HT-29 (cell line): ENCODE measurements at regions not wholly inside any gene's neighbourhood (a gene's known extent, or its start where the extent isn't known, plus 50 kb on each side); places are given as distances from the start of the nearest gene placed in this dataset.

Experiments
- DNase-seq: peaks from one replicate; pipeline ENCODE4 v3.0.0-alpha.2; 2015; ENCODE audit warnings: low spot score

DNA sequence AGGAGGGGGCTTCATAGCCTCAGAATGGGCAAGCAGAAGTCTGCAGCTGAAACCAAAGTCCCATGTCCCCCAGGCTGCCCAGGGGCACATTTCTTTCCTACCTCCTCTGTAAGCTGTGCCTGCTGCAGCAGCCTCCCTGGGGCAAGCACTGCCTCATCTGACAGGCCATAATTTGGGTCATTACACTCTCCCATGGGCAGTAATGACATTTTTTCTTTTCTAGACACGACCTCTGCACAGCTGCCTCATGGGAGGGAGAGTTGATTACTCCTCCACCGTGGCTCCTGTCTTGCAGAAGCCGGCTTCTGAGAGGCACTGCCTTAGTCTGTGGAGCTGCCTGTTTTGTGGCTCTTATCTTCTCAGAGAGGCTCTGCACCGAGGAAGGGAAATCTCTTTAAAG is 268.9 kb downstream of the TDRD15 start:
- no peak for DNase-seq

DNA sequence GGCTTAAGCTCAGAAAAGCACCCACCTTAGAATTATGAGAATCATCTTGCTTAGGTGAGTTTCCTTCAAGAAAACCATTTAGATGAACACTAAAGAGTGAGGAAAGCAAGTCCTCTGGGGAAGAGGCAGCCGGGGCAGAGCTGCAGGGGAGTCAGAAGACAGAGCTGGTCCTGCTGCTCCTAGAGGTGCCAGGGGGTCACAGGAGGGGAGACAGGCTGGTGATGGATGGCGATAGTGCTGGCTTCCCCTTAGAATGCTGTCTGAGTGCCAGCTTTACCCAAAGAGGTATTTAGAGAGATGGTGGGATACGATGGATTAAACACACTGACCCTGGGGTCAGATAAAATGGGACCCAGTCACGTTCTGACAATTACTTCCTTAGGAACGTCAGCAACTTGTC is 269.4 kb downstream of the TDRD15 start:
- no peak for DNase-seq

DNA sequence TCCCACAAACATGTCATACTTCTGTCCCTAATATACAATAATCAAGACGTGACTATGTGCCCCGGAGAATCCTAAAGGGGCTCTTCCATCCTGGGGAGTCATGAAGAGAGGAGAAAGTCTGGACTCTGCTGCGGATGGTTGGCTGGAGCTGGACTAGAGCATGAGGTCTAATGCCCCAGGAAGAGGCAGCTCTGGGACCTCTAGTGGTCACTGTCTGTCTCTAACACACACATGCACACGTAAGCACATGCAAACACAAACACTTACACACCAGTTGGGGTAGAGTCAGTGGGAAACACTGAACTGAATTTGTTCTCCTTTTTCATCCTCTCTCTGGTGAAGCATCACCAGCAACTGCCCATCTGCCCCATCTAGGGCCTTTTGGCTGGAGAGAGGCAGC is 271.6 kb downstream of the TDRD15 start:
- peak; percentile 43 for DNase-seq

DNA sequence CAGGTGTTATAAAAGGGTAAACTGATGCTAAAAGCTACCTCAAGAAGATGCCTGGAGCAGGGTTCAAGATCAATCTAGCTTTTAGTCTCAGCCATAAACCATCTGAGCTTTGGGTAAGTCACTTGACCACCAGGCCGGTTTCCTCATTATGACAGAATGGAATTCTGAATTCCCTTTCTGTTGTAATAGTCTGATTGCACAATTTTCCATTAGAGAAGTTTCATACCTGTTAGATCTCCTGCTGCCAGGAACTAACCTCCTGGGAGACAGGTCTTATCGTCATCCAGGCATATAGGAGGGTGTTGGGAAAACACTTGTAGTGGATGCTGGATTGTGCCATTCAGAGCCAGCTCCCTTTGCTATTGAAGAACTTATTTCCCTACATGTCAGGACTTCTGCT is 272.5 kb downstream of the TDRD15 start:
- no peak for DNase-seq

DNA sequence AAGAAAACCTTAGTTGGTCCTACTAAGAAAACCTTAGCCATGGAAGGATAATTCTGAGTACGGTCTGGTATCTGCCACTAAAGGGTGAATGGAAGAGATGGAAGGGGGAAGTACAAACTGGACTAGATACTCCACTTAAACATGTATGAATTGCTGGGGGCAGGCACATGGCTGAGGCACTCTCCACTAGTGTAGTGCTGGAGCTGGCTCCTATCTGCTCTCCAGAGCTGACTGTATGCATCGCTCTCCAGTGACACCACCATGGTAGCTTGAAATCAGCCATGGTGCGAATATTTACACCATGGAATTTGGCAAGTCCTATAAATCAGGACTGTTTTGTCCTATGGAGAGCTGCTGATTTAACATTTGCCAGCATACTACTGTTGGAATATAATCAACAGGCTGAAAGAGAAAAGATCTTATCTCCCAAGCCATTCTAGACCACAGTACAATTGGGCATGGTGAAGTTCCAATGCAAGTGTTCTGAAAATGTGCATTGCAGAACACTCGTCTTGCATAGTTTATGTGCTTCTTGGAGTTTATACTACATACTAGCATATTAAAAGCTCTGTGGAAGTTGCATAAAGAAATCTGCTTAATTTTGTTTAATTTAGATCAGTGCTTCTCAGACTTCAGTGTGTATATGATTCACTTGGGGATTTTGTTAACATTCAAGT is 277.4 kb downstream of the TDRD15 start:
- no peak for DNase-seq

DNA sequence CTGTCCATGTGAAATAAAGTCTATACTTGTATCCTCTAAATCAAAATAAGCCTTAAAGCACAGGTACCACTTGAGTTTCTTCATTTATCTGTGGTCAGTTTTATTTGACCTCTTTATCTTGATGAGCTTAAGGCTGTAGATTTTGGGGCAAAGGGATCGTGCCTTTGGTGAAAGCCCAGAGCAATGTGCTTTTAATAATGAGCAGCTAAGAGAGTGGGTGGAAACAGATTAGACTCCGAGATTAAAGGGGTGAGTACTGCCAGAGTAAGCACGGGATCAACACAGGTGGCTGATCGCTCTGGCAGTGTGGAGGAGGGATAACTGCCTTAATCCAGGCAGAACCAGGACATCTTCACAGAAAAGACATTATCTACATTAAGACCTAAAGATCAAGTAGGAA is 280.4 kb downstream of the TDRD15 start:
- no peak for DNase-seq

DNA sequence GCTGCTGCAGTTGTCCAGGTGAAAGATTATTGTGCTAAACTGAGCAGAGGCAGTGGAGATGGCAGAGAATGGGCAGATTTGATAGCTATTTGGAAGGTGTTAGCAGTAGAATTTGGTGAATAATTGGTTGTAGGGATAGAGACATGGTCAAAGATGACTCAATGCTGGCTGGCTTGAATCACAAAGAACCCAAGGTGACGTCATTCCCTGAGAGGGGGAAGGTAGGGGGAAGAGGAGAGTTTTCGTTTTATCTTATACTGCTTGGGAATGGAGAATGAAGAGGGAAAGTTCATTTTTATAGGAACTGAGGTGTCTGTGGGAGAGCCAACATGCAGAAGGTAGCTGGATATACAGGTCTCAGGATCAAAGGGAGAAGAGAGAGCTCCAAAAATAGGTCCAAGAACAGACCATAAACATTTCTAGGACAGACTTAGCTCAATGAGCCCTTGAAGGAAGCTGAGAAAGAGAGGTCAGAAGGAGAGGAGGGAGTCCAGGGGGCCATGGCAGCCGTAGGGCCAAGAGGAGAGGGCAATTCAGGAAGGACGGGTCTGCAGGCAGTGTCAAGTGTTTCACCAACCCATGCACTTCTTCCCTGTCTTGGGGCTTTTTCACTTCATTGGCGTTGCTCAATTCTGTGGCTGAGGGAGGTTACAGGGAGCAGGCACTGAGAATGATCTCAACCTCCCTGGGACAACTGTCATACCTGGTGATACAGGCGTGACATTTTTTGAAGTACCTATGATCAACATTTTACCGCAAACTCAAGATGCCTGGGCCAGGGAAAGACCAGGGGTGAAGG is 281.3 kb downstream of the TDRD15 start:
- no peak for DNase-seq

DNA sequence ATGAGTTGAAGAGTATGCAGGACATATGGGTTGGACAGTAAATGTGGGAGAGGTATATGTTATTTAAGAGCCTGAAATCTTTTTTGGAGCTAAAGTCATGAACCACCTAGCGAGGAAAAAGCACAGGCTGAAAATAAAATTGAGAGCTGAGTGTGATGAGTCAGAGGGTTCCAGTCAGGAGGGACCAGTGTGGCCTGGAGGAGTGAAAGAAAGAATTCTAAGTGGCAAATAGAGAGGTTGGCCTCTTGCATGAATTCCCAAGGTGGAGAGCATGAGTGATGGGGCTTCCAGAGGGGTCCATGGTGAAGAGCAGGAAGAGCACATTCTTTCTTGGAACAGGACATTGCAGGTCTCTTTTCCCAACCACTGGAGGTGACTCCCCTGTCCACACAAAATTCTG is 282.6 kb downstream of the TDRD15 start:
- no peak for DNase-seq

DNA sequence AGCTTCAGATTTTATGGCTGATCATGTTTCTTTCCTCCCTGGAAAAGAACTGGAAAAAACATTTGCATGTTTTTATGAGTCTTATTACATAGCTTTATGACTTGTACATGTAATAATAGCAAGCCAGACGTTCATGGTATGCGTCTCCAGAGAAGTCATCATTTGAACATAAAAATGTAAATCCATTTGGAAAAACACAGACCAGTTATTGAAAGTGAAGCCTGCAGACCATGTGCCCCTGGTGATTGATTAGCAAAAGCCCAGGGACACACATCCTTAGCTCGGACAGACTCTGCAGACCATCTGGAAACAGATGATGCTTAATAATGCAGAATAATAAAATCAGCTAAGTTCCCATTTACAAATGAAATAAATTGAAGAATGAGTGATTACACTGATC is 283.1 kb downstream of the TDRD15 start:
- DNase-seq: no peak

DNA sequence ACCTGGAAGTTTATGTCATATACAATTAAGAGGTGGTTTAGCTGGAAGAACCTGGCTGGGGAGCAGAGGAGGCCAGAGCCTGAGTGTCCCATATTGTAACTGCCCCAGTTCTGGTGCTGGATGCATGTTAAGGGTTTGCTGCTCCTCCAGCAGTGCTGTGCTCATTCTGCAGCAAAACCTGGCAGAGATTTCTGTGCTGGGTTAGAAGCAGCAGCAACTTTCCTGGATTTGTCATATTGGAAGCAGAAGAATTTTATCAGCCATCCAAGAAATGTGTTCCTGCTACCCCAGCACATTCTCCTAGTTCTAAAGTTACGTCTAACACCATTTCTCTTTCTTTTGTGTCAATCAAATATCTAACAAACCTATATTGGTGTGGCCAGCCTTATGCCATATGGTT is 284.1 kb downstream of the TDRD15 start:
- no peak for DNase-seq

DNA sequence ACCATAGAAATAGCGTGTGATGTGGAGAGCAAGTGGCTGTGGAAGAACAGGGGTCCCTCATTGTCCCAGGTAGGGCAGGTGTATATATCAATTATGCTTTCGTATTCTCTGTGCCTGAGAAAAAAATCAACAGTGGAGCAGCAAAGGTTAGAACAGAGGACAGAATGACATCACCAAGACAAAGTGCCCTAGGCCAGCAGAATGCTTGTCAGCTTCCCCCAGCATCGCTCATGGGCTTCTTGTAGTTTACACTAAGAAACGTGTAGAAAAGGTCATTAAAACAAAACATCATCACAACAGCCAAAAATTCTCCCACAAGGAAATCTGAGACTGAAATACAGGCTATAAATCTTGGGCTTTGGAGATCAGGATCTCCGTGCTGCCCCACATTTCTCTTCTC is 288.0 kb downstream of the TDRD15 start:
- DNase-seq: no peak

DNA sequence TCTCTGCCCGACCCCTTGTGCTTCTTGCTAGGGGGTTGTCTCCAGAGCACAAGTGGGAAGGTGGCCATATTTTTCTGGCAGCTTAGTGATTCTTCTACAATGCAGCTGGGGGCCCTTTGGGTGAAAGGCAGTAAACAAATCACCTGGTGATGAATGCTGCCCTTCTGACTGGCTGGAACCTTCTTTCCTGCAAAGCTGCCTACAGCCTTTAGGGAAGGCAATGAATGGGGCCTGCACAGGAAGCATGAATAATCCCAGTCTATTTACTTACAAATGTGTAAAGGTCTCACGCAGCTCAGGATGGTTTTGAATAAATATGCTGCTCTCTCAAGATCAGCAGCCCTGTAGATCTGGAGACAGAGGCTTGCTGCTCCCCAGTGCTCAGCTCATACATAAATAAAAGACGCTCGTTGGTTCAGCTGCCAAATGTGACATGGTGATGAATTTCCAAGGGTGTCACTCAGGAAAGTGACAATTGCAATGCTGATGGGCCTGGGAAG is 289.2 kb downstream of the TDRD15 start:
- no peak for DNase-seq

DNA sequence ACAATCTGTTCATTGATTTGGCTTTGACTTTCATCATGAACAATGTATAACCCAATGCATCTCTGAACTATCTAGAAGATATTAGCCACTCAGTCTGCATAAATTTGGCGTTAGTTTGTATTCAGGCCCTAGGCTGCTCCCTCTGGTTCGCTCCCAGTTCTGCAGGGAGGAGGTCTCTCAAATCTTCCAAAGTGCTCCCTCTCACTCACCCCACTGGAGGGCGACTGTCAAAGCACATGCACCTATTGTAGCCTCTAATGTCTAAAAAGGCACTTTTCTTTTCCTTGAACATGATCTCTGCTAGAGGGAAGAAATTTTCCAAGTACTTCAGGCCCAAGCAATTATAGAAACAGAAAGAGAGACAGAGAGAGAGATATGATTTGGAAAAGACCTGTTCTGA is 291.5 kb downstream of the TDRD15 start:
- DNase-seq: peak; percentile 7

DNA sequence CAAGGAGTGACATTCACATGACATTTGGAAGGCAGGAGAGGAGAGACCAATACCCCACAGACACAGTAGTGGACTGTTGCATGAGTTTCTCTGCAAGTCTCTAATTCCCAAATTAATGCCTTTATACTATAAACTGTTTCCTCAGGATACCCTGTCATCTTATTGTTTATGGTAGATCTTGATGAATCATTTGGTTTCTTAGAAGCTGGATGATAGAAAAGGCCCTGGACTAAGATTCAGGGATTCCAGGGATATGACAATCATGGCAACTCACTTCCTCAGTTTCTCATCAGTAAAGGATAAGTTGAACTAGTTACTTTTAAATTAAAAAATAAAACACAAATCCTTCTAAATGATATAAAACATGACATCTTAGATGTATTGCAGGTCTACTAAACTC is 292.5 kb downstream of the TDRD15 start:
- DNase-seq: no peak

DNA sequence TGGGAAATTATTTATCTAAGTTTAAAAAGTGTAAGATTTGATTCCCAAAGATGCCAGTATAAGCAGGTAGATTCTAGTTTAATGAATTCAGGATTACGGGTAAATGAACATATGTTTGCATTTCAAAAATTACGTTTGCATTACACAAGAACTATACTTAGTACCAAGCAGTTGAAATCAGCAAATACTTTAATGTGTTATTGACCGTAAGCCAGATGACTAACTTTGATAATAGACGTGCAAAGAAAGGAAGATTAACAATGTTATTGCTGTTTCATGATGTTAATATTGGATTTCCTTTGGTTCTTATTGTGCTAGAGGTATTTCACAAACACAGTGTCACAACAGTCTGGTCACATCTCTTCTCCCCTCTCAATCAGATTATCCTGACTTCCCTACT is 294.7 kb downstream of the TDRD15 start:
- DNase-seq: no peak

DNA sequence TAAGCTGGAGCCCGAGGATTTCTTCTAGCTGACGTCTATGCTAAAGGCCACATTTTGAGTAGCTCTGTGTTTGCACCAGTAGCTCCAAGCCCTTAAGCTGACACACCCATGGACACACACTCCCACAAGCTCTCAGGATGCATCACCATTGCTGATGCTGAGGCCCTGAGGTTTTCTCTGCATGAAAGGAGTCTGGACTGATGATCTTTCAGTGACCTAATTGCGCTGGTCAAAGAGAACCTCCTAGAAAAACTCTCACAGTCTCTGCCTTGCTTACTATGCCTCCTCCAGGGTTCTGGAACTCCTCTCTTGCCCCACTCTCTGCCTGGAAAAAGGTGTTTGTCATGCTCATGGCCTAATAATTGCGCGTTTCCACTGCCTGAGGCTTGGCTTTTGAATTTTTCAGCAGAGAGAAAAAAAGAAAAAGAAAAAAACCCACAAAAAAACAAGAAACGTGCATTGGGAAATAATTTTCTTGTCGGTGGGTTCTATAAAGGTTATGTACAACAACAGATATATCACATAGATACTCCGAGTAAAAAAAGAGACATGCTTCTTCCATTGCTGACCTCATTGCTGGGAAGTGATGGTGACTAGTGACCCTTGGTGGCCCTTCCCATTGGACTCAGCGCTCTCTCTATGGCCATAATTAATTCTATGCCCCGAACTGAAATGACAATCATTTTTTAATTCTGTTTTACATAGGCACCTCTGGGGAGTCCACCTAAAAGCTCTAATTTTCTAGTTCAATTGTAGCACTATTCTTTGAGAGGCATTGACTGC is 297.0 kb downstream of the TDRD15 start:
- DNase-seq: no peak

DNA sequence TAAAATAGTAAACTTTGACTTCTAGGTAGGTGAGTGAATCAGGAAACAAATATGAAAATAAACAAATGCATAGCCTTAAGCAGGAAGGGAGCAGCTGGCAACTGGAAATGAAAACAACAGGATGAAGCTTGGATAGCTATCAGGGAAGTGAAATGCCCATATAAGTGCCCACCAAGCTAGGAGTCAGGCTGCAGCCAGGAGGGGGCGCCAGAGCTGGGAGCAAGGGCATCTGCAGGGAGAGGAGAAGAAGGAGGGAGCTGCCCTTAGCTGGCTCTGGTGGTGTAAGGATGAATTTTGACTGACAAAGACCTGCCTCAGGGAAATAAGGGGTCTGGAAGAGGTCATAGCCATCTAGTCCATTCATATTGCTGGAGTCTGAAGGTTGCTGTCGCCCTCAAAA is 298.3 kb downstream of the TDRD15 start:
- DNase-seq: peak; percentile 58

DNA sequence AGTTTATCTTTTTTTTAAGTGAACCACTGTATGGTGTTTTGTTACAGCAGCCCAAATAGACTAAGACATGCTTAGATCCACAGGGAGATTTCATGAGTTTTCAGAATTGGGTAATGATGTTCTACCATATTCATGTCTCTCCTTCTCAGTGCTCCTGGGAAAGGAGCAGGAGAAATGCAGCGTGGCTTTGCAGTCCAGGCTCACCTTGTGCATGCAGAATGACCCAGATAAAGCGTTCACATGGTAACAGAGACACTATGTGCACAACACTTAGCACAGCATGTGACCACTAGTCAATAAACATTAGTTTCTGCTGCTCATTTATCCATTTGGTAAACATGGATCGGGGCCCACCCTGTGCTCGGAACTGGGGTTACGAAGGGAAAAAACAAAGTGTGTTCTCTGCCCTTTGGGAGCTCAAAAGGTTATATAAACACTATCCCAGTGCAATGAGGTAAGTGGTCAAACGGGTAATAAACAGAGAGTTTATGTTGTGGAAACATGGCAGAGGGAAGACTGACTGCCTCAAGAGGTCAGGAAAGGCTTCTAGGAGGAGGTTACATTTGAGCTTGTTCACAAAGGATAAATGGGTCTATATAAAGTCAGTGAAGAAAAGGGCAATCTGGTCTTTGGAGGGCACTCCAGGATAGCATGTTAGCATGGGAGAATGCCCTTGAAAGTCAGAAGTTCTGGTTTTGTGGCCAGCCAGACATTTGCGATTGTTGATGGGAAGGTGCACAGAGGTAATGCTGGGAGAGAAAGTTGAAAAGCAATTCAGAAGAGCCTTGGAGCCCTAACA is 299.2 kb downstream of the TDRD15 start:
- DNase-seq: no peak

DNA sequence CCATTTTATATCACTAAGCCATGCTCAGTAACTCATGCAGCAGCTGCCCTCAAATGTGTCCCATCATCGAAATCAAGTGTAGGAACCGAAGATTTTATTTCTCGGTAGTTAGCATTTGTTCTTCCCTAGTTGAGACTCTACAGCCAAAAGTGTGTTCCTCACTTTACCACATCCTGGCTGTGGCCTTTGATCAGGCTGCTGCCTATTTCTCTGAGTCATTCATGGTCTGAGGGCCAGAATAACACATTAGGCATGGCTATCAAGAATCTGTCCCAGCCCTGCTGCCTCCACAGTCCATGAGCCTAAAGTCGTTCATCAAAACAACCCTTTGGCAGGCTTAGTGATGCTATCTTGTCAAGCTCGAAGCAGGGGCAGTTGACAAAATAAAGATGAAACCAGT is 300.1 kb downstream of the TDRD15 start:
- no peak for DNase-seq

DNA sequence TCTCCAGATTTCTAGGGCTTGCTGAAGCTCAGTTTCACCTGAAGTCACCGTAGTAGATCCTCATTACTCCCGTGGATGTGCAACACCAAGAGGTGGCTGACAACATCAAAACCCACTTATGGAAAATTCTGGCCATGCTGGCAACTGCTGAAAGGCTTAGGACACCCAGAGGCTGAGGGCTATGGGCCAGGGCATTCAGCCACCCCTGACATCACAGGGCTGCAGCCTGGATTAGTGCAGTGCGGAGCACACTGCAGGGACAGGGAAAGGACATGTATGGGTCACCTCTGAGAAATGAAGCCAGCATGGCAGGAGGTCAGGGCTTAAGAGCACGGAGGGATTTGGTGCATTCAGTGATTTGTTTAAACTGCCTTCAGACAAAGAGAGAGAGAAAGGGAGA is 300.6 kb downstream of the TDRD15 start:
- DNase-seq: no peak

DNA sequence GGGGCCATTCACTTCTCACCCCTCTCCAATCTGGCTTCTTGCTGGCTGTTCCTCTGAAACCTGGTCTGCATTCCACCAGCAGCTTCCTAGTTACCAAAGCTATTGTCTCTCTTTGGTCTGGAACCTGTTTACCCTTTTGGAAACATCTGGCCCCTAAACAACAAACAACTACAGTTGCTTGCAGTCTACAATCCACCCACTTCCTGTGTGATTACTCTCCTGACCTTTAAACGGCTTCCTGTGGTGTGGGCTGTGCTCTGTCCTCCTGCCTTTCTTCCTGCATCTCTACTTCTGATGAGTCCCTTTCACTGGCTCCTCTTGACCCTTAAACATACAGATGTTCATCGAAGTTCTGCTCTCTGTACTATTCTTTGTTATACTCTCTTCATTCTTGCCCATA is 303.8 kb downstream of the TDRD15 start:
- DNase-seq: no peak

DNA sequence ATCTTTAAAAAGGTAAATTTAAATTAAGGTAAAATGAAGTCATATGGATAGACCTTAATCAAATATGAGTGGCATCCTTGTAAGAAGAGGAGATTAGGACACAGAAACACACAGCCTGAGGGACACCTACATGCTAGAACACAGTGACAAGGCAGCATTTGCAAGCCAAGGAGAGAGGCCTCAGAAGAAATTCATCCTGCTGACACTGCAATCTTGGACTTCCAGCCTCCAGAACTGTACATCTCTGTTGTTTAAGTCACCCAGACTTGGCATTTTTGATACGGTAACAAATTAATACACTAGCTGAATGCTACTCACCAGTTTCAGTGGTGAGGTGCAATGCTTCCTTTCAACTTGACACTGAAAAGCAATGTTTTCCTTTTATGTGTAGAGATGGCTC is 305.0 kb downstream of the TDRD15 start:
- DNase-seq: no peak
